COLO829 (cell line): ENCODE measurements at regions not wholly inside any gene's neighbourhood (a gene's known extent, or its start where the extent isn't known, plus 50 kb on each side); places are given as distances from the start of the nearest gene placed in this dataset.

Experiments
- DNase-seq: peaks from one replicate; pipeline ENCODE4 v3.0.0; 2012; ENCODE audit warnings: low spot score

DNA sequence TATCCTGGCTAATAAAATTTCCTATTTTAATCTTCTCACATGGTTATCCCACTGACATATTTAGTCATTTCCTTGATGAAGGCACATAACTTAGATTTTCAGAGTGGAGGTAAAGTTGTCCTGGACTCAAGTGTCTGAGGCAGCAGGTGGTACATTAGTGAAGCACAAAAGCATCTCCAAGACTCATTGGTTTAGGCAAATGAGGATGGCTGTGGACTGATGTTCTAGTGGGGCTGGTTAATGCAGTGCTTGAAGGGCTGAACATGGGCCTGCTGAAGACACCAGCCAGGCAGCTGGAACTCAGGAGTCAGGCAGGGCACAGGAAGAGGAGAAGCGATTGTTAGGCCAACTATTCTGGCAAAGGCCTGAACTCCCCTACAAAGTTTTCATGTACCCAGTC, 76.3 kb upstream of the SESN3 start:
- no peak for DNase-seq

DNA sequence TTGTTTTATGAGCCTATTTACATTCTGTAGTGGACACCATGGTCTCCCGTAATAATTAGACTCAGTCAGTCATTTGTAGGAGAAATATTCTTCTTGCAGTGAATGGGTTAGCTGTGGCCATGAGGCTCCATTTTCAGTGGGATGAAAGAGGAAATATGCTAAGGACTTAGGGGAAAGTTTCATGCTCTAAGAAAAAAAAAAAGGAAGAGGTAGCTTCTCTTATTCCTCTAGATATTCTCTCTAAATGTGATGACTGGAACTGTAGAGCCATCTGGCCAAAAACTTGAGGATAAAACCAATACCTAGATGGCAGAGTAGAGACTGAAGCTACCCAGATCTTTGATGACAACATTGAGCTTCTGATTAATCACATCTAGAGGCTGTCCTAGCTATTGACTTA, 75.8 kb upstream of the SESN3 start:
- DNase-seq: no peak

- no peak for DNase-seq
Measured at GRCh38 chr11:95306123-95306522, 75.1 kb upstream of the SESN3 start.

GRCh38 chr11:95305705-95306104, 74.7 kb upstream of the SESN3 start:
- DNase-seq: peak; percentile 87

- no peak for DNase-seq
Measured at GRCh38 chr11:95304777-95305176, 73.8 kb upstream of the SESN3 start.

DNA sequence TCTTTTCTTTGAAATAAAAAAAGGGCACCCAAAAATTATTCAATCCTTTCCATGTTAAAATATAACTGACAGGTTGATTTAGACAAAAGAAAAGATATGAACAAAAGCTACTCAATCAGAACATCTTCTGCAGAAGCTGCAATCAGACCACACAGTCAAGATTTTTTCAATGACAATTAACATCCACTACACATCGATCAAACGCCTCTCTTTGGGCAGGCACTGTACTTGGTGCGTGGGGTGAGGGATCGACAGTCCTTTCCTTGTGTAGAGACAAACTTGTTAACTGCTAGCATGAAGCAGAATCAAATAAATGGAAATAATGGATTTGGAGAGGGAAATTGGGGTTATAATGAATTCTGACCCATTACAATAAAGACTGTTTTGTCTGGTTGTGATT, 71.2 kb upstream of the SESN3 start:
- DNase-seq: no peak

DNA sequence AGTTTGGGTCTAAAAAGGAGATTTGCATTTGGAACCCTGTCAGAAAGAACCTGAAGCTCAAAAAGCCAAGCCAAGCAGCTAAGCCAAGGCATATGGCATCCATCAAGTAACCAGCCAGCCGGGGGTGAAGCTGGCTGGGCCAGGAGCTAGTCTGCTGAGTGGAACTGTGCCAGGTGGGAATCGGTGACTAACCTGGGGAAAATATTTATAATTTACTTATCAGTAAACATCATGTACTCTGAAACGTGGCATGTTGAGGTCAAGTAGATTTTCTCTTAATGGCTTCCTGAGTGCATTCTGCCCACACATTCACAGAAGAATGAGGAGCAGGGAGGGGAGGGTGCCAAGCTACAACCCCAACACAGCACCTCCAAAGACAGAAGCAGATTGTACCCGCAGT, 70.5 kb upstream of the SESN3 start:
- DNase-seq: no peak

GRCh38 chr11:95299078-95299679, 68.2 kb upstream of the SESN3 start:
- DNase-seq: peak; percentile 28

- no peak for DNase-seq
Measured at GRCh38 chr11:95297680-95298452, 66.9 kb upstream of the SESN3 start.

GRCh38 chr11:95296621-95297025, 65.6 kb upstream of the SESN3 start:
- DNase-seq: peak; percentile 28

- DNase-seq: no peak
Measured at GRCh38 chr11:95296165-95296564, 65.2 kb upstream of the SESN3 start.

- DNase-seq: no peak
Measured at GRCh38 chr11:95295382-95296149, 64.6 kb upstream of the SESN3 start.

- no peak for DNase-seq
Measured at GRCh38 chr11:95294701-95295100, 63.7 kb upstream of the SESN3 start.

- DNase-seq: no peak
Measured at GRCh38 chr11:95293116-95293515, 62.1 kb upstream of the SESN3 start.

DNA sequence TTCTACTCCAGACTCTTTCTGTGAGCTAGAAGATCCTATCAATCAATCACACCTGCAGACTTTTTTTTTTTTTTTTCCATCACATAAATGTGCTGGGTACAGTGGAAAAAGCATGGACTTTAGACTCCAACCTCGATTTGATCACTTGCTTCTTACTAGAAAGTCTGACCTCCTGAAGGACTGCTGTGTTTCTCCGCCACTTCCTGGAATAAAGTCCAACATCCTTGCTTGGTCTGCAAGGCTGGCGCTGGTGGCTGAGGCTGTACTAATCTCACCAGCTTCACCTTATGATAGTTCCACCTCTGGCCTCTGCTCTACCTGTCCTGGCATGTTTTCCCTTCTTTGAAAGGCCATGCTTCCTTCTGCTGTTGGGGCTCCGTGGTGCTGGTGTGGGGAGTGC, 60.9 kb upstream of the SESN3 start:
- DNase-seq: no peak

GRCh38 chr11:95289378-95290101, 58.5 kb upstream of the SESN3 start:
- no peak for DNase-seq

GRCh38 chr11:95284057-95285052, 53.4 kb upstream of the SESN3 start:
- no peak for DNase-seq

DNA sequence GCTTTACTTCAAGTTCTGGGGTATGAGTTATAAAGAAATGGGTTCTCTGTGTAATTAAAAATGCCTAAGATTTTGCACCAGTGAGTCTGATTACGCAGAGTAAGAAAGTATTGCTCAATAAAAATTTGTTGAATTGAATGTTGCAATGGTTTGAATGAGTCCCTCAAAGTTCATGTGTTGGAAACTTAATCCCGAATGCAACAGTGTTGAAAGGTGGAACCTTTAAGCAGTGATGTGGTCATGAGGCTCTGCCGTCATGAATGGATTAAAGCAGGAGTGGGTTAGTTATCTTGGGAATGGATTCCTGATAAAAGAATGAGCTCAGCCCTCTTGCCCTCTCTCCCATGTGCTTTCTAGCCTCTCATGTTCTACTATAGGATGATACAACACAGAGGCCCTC, 52.6 kb upstream of the SESN3 start:
- no peak for DNase-seq

- DNase-seq: no peak
Measured at GRCh38 chr11:95283146-95283545, 52.1 kb upstream of the SESN3 start.

GRCh38 chr11:95282291-95282751, 51.3 kb upstream of the SESN3 start:
- no peak for DNase-seq
